Bronchial epithelial cell (primary cell): ENCODE measurements at regions not wholly inside any gene's neighbourhood (a gene's known extent, or its start where the extent isn't known, plus 50 kb on each side); places are given as distances from the start of the nearest gene placed in this dataset.
"Not testable (repeated sequence)": the region's sequence is repeated elsewhere in the genome, so short reads cannot be mapped to it uniquely, and the experiment has no call there.

Experiments used
- DNase-seq: peaks from one replicate; pipeline ENCODE4 v3.0.0-alpha.2; 2010; ENCODE audit warnings: low read depth
- FAIRE-seq: peaks from 2 replicates; lab custom pipeline; 2011; peaks lifted over from hg19 to GRCh38; lab: Jason Lieb, UNC
- H3K27me3 ChIP-seq: 2 replicates; pipeline ENCODE4 v1.5.1; 2011; ENCODE audit warnings: low read length; ENCODE audit not compliant: control insufficient read depth, insufficient read depth
- H3K36me3 ChIP-seq: 2 replicates; pipeline ENCODE4 v1.5.1; 2011; ENCODE audit warnings: low read length; ENCODE audit not compliant: control insufficient read depth, insufficient read depth
- H3K4me3 ChIP-seq: 2 replicates; pipeline ENCODE4 v1.5.1; 2011; ENCODE audit warnings: mild to moderate bottlenecking, low read depth, low read length, control low read depth
- TF ChIP-seq, protein P1 (sequence below): IDR thresholded peaks from 2 replicates; pipeline ENCODE4 v1.5.1; 2011; ENCODE audit warnings: mild to moderate bottlenecking, moderate library complexity, low read length, control low read depth, inconsistent platforms; ENCODE audit not compliant: insufficient read depth, severe bottlenecking

DNA sequence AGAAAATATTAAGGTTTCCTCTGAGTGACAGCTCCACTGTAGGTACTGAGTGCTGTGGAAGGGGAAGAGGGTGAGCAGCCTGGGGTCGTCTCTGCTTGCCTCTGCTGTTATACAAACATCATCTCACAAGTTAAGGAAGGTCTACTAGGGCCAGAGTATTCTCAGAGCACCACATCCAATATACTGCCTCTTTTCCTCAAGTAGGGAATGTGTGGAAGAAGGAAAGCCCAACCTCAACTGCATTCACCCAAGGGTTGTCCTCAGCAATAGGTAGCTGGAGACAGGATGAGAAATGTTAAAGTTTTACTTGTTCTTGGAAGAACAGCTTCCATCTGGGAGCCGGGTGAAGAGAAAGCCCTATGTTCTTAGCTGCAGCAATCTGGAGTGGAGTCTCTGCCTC is 1062.3 kb upstream of the CDH10 start:
- H3K27me3 ChIP-seq: no peaks in the 10 kb centered on the region
- H3K36me3 ChIP-seq: no peaks in the 10 kb centered on the region
- TF ChIP-seq, protein P1, sequence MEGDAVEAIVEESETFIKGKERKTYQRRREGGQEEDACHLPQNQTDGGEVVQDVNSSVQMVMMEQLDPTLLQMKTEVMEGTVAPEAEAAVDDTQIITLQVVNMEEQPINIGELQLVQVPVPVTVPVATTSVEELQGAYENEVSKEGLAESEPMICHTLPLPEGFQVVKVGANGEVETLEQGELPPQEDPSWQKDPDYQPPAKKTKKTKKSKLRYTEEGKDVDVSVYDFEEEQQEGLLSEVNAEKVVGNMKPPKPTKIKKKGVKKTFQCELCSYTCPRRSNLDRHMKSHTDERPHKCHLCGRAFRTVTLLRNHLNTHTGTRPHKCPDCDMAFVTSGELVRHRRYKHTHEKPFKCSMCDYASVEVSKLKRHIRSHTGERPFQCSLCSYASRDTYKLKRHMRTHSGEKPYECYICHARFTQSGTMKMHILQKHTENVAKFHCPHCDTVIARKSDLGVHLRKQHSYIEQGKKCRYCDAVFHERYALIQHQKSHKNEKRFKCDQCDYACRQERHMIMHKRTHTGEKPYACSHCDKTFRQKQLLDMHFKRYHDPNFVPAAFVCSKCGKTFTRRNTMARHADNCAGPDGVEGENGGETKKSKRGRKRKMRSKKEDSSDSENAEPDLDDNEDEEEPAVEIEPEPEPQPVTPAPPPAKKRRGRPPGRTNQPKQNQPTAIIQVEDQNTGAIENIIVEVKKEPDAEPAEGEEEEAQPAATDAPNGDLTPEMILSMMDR: no peak
- H3K4me3 ChIP-seq: no peak overlapping the region
- DNase-seq: no peak
- FAIRE-seq: no peak

- no peak for FAIRE-seq
- TF ChIP-seq, protein P1: no peak
- Histone ChIP-seq H3K4me3 (no peak overlapping the region), H3K27me3 (no peaks in the 10 kb centered on the region), H3K36me3 (no peaks in the 10 kb centered on the region)
- no peak for DNase-seq
Observed at GRCh38 chr5:25701936-25702335, 1057.2 kb upstream of the CDH10 start.

DNA sequence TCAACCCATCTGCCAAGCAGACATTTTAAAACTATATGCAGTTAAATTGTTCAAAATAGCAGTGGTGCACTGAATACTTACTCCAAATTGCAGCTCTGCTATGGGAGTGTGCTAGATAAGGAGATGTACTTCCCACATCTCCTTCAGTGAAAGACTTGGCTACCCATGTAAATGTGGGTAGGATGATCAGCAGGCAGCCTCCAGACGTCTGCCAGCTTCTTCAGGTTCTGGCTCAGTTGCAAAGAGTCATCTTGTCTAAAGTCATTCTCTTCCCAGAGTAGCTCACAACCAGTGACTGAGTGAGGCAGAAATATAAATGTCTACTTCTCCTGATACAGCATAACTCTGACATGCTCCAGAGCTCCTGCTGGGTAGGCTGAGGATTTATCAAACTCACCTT is 1050.0 kb upstream of the CDH10 start:
- Histone ChIP-seq H3K36me3 (no peaks in the 10 kb centered on the region), H3K4me3 (no peak overlapping the region), H3K27me3 (no peaks in the 10 kb centered on the region)
- no peak for FAIRE-seq
- TF ChIP-seq, protein P1: no peak
- DNase-seq: no peak

DNA sequence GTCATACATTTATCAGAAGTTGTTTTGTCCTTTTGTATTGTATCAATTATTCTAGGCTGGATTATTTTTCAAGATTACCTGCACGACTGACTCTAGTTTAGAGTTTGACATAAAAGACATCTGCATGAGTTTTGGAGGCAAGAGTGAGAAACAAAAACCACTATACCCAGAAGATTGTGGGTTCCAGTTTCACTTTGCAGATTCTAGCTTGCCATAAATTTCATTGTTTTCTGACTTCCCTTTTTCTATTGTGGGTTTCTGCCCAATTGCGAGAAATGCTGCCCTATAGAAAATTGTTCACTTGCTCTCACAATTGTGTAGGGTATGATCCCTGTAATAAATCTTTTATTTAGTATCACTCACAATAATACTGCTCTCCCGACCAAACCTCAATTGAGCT is 1043.4 kb upstream of the CDH10 start:
- TF ChIP-seq, protein P1: no peak
- no peak for FAIRE-seq

GRCh38 chr5:25669645-25670401 is 1025.0 kb upstream of the CDH10 start:
- Histone ChIP-seq H3K27me3 (no peaks in the 10 kb centered on the region), H3K4me3 (no peak overlapping the region), H3K36me3 (no peaks in the 10 kb centered on the region)
- DNase-seq (no peak), FAIRE-seq (no peak)
- TF ChIP-seq, protein P1: no peak

More for the DNA sequence above, 1043.4 kb upstream of the CDH10 start:
- no peaks in the 10 kb centered on the region for H3K27me3 ChIP-seq
- H3K36me3 ChIP-seq: no peaks in the 10 kb centered on the region
- no peak overlapping the region for H3K4me3 ChIP-seq
- no peak for DNase-seq

DNA sequence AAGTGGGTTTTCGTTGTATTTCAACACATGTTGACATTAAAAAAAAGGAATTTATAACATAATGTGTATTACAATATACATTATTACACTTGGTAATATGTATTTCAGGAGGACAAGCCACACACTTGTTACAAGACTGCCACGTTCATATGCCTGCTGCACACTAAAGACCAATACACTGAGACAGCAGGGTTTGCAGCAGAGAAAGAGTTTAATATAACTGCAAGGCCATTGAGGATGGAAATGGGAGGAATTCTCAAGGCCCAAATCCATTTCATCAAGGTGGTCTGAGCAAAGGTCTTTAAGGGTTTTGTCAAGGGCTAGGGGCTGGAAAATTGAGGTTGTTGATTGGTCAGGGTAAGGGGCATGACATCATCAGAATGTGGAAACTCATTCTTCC is 1017.8 kb upstream of the CDH10 start:
- TF ChIP-seq, protein P1: no peak
- FAIRE-seq (no peak), DNase-seq (no peak)
- Histone ChIP-seq H3K36me3 (no peaks in the 10 kb centered on the region), H3K4me3 (no peak overlapping the region), H3K27me3 (no peaks in the 10 kb centered on the region)

DNA sequence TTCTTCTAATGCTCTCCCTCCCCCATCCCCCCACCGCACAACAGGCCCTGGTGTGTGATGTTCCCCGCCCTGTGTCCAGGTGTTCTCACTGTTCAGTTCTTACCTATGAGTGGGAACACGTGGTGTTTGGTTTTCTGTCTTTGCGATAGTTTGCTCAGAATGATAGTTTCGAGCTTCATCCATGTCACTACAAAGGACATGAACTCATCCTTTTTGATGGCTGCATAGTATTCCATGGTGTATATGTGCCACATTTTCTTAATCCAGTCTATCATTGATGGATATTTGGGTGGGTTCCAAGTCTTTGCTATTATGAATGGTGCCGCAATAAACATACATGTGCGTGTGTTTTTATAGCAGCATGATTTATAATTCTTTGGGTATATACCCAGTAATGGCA is 1005.5 kb upstream of the CDH10 start:
- H3K36me3 ChIP-seq, FAIRE-seq, H3K4me3 ChIP-seq, H3K27me3 ChIP-seq, DNase-seq: not testable (repeated sequence)
